ENCODE measurements at regions not wholly inside any gene's neighbourhood (a gene's known extent, or its start where the extent isn't known, plus 50 kb on each side); places are given as distances from the start of the nearest gene placed in this dataset.

GRCh38 chr9:1384816-1385215 lies 334.7 kb downstream of the DMRT2 start:
- TF ChIP-seq EP300 (IDR thresholded peaks at IDR 0.05; ENCODE audit: borderline replicate concordance) (no peak), TCF12 (IDR thresholded peaks at IDR 0.05; ENCODE audit: low read depth) (no peak), RAD21 (IDR thresholded peaks at IDR 0.05; ENCODE audit: low read depth) (no peak), CEBPB (IDR thresholded peaks at IDR 0.05) (no peak), NFIC (IDR thresholded peaks at IDR 0.05) (no peak), REST (IDR thresholded peaks at IDR 0.05; ENCODE audit: low read depth) (no peak), YY1 (IDR thresholded peaks at IDR 0.05; ENCODE audit: low read depth) (no peak), FOXM1 (IDR thresholded peaks at IDR 0.05; ENCODE audit: borderline replicate concordance, low read depth) (no peak), EGR1 (IDR thresholded peaks at IDR 0.05) (no peak), TAF1 (IDR thresholded peaks at IDR 0.05; ENCODE audit: low read depth) (no peak)
- TF ChIP-seq, protein P1, sequence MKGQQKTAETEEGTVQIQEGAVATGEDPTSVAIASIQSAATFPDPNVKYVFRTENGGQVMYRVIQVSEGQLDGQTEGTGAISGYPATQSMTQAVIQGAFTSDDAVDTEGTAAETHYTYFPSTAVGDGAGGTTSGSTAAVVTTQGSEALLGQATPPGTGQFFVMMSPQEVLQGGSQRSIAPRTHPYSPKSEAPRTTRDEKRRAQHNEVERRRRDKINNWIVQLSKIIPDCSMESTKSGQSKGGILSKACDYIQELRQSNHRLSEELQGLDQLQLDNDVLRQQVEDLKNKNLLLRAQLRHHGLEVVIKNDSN (IDR thresholded peaks at IDR 0.05) = no peak
